GM18873 (cell line): ENCODE measurements at regions not wholly inside any gene's neighbourhood (a gene's known extent, or its start where the extent isn't known, plus 50 kb on each side); places are given as distances from the start of the nearest gene placed in this dataset.
"Not testable (repeated sequence)": the region's sequence is repeated elsewhere in the genome, so short reads cannot be mapped to it uniquely, and the experiment has no call there.

Experiments
- ATAC-seq: cut with Tn5 transposase; IDR thresholded peaks from one replicate; pipeline ENCODE4 v1.9.1; 2021; ENCODE audit warnings: mild to moderate bottlenecking, moderate library complexity, moderate number of reproducible peaks; ENCODE audit not compliant: unreplicated experiment, low FRiP score

DNA sequence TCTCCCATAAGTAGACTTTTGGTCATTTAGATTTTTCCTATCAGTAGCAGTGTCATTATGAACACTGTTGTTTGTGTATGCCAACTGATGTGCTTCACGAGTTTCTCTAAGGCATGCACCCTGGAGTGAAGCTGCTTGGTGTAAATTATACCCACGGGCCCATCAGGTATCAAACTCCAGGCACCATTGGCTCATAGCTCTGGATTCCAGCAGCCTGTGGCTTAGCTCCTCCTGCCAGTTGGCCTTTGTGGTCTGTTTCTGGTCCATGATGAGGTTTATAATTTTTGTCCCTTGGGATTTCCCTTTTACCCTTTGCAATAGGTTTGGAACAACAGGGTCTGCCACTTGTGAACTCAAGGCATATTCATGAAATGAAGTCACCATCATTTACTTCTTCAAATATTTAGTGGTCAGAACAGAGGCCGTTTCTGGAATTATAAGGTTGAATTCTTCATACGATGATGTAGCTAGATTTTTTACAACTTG, 350.5 kb downstream of the PRL start:
- no peak for ATAC-seq

GRCh38 chr6:21947227-21947626, 349.6 kb downstream of the PRL start:
- ATAC-seq, result not testable (repeated sequence)

DNA sequence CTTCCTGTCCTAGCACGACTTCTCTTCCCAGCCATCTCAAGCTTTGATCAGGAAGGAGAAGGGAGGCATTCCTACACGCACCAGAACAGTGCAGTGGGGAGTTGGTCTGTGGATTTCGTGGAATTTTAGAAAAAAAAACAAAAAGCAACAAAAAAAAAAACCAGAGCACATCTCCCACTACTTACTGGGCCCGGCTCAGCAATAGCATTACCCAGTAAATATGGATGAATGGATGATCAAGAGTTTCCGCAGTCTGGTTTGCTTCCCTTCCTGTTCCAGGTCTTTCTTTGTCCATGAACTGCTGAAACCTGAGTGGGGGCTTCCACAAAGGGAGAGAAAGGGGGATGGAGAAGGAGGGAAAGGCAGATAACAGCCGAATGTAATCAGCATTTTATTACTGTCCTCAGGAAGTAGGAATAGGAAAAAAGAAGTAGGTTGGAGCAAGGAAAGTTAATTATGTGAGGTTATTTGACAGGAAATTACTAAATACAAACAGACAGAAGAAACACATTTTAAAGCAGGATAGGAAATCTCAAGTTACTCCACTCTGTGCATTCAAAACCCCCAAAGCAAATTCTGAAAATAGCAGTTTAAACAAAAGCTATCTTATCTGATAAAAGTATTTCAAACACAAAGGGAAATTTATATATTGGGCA, 349.0 kb downstream of the PRL start:
- ATAC-seq, result no peak

GRCh38 chr6:21949211-21949801, 347.5 kb downstream of the PRL start:
- no peak for ATAC-seq

GRCh38 chr6:21952367-21952766, 344.5 kb downstream of the PRL start:
- ATAC-seq, result no peak

DNA sequence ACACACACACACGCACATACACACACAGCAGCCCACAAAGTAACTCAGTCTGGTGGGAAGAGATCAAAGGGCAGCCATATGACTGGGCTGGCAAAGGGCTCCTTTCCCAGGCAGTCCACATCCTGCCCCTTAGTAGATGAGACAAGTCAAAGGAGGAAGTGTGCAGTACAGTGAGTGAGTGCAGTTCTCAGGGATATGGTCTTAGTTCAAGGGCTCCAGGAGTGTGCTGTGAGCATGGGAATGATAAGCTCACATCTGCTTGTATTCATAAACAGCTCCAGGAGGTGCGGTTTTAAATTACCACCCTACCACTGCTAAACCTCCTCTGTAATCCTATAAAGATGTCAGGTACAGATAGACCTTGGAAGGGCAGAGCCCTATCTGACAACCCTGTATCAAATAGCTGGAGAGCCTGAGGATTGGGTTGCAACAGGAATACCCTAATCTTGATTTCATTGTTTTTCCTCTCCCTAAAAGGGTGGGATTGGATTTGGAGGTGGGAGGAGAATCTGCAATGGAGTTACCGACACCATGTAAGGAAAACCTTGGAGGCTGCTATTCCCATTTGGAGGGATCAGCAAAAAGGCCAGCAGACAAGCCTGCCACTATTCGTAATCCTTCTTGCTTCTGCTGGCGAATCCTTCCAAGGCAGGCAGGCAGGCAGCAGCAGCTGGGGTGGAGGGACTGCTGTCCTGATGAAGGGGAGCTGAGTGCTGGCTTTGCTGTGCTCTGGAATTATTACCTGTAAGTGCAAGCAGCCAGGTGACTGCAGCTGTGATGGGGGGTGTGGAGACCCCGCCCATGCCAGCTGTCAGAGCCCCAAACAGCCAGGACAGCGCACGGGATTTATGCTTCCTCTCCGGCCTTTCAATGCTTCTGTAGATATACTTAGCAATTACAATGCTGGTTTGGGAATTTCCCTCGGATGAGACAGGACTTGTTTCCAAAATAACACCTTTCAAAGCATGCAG, 342.7 kb downstream of the PRL start:
- ATAC-seq, result no peak

DNA sequence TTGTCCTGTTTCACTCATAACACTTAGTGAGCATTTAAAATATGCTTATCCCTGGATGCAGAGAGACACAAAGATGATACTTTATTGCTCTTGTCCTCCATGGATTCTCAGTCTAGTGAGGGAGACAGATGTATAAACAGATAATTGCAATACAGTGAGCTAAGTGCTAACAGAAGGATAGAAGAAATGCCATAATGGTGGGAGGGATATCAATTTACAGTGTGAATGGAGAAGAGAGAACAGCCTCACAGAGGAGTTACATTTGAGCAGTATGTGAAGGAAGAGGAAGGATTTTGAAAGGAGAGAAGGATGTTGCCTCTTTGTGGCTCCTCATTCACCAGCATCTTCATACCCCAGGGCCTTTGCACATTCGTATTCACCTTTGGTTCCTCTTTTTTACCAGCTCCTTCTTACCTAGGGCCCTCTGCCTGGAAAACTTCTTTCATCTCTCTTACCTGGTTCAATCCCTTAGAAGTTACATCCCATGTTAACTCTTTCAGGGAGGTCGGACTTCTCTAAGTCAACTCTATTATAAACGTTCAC, 341.7 kb downstream of the PRL start:
- ATAC-seq, result no peak

DNA sequence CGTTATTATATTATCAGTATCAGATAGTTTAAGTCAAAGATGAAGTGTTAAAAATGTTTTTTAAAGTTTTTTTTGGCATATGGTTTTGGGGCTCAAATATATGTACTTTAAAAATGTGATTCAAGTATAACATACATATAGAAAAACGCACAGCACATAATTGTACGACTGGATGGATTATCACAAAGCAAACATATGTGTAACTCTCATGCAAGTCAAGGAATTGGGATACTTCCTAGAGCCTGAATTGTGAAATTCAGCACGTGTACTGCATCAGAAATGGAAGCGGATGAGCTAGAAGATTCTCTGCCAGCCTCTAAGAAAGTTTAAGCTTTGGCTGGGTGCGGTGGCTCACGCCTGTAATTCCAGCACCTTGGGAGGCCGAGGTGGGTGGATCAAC, 340.9 kb downstream of the PRL start:
- ATAC-seq, result no peak

- no peak for ATAC-seq
Measured at GRCh38 chr6:21958428-21958827, 338.4 kb downstream of the PRL start.

- no peak for ATAC-seq
Measured at GRCh38 chr6:21961226-21961625, 335.6 kb downstream of the PRL start.

DNA sequence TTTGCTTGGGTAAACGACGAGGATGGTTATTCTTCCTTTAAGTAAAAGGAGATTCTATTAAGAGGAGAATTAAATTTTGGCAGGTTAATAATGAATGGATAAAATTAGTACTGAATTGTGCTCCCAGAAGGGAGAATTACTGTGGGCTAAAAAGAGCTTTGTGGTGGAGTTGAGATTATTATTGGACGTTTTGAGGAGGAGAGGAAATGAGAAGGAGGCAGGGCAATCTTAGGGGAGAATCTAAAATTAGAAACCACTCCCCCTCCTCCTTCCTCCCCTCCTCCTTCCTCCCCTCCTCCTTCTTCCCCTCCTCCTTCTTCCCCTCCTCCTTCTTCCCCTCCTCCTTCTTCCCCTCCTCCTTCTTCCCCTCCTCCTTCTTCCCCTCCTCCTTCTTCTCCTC, 331.8 kb downstream of the PRL start:
- no peak for ATAC-seq

DNA sequence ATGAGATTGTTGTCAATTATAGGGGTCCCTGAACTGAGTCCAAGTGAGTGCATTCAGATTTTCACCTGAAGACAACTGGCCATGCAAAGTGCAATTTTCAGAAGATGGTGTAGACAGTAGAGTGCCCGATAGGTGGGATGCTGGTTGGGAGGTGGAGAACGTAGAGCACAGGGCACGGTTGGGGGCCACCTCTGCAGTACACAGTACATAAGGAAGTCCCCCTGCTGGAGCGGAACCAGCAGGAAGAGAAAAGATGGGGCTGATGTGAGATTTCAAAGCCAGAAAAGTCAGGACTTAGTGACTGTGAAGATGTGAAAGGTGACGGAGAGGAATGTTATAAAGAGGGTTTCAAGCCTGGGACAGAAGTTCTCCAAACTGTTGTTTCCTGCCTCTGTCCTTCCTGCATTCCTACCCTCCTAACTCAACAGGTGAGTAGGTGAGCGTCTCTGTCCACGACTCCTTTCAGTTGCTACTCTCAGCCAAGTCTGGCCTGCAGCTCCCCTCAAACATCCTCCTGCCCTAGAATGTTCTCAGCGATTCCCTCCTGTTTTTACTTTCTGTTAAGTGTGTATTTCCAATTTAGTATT, 330.8 kb downstream of the PRL start:
- no peak for ATAC-seq

DNA sequence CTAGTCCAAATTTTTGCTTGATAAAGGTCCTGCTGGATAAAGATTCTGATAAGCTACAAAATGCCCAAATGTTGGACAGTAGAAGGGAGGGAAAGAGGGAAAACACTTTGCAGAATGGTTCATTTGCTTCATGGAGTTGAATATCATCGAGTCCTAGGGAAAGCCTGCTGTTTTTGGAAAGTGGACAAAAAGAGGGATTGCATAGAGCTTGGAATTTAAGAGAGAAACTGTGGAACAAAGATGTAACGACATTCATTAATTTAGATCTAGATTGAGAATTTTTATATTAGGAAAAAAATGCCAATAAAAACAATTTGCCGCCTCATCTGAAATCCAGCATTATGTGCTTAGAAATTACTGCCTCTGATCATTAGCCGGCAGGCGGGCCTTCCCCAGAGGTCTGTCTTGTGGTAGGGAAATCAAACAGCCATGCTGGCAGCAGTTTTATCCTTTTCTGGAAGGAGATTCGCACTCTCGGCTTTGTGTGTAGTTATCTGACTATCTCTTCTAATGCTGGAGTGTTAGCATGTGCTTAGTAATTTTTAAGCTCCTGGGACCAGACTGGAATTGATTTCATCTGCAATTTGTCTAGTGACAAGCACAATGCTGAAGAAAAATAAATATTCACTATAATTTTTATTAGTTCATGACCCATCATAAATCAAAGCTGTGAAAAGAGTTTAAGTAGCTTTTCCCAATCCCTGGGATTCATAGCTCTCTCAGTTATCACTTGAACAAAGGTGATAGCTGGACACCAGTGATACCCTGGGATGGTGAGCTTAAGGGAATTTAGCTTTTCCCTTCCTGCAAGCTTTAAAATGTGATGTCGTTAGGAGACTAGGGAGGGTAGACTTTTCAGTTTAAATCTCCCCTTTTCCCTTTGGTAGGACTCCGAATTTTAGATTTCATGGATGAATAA, 329.5 kb downstream of the PRL start:
- no peak for ATAC-seq

DNA sequence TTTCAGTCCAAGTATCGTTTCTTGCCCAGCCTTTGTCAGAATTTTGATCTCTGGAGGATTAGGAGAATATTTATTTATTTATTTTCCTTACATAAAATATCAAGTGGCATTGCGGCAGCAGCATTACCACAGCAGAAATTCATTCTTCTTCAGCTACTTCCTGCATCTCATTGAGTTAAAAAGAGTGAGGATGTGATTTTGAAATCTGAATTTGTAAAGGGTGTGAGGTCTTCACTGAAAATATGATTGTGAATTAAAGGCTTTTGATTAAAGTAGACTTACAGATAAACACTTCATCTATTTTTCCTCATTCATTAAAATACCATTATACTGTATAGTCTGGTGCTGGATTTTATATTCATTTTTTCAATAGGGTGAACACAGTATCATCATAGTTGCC, 328.4 kb downstream of the PRL start:
- ATAC-seq, result no peak

DNA sequence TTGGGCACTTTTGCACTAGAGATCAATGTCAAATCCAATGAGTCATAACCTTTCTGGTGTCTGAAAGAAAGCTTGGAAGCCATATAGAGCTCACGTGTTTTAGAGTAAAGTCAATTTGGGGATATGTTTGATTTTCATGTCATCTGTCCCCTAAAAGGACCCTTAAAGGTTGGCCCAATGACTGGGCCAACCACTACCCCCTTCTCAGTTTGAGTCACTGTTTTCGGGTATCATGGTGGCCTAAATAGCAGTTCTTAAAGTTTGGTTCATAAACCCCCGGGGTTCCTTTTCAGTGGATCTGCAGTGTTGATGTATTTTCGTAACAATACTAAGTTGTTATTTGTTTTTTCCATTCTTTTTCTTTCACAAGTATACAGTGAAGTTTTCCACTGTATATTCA, 327.6 kb downstream of the PRL start:
- no peak for ATAC-seq

GRCh38 chr6:21970569-21971300, 326.1 kb downstream of the PRL start:
- no peak for ATAC-seq

DNA sequence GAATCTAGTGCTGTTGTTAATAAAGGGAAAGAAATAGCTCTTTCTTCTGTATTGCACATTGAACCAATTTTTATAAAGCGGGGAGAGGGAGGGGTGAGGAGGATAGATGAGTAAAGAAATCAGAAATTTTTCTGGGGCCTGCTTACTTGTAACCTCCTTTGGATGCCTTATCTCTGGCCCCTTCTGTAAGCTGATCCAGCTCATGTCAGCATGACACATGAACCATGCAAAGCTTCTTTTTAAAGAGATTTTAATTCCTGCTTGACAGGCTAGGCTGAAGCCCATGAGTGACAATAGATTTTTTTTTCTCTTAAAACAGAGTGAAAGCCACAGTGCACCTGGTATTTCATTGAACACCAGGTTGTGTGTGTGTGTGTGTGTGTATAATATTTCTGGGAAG, 325.3 kb downstream of the PRL start:
- ATAC-seq, result no peak

DNA sequence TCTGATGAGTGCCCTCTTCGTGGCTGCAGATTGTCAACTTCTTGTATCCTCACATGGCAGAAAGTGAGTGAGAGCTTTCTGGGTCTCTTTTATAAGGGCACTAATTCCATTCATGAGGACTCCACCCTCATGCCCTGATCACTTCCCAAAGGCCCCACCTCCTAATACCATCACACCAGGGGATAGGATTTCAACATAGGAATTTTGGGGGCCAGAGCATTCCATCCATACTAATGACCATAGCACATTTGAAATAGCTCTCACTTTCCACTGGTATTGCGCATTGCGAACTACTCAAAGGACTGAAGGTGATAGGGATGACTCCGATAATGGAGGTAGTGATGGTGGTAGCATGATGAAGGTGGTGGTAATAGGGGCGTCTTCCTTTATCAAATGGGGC, 324.3 kb downstream of the PRL start:
- no peak for ATAC-seq

GRCh38 chr6:21977346-21977745, 319.5 kb downstream of the PRL start:
- ATAC-seq, result no peak
